Vagina (tissue), 2 donors: ENCODE measurements at regions not wholly inside any gene's neighbourhood (a gene's known extent, or its start where the extent isn't known, plus 50 kb on each side); places are given as distances from the start of the nearest gene placed in this dataset.
A peak's percentile ranks its signal among the peaks of the same experiment; 100 is the strongest.
"Not testable (repeated sequence)": the region's sequence is repeated elsewhere in the genome, so short reads cannot be mapped to it uniquely, and the experiment has no call there.

Source experiments
- DNase-seq, 2 donors: peaks; one replicate each; pipeline ENCODE4 v3.0.0-alpha.2; 2017; ENCODE audit errors: extremely low spot score in 2 of 2
- H3K27ac ChIP-seq: fragments of 200-600 bp; sonication (generic); one replicate; pipeline ENCODE4 v1.5.1; 2019
- H3K27me3 ChIP-seq: fragments of 200-600 bp; sonication (generic); one replicate; pipeline ENCODE4 v1.5.1; 2019
- H3K36me3 ChIP-seq, 2 donors: fragments of 200-600 bp; sonication (generic); one replicate each; pipeline ENCODE4 v1.5.1; 2017 to 2019
- H3K4me1 ChIP-seq: fragments of 200-600 bp; sonication (generic); one replicate; pipeline ENCODE4 v1.5.1; 2019
- H3K4me3 ChIP-seq, 2 donors: fragments of 200-600 bp; sonication (generic); 1 replicate in 1 of 2; 2 replicates in 1 of 2; pipeline ENCODE4 v1.5.1; 2016 to 2019
- H3K9me3 ChIP-seq: fragments of 200-600 bp; sonication (generic); one replicate; pipeline ENCODE4 v1.5.1; 2019
- POLR2A ChIP-seq, 2 donors: fragments of 450-650 bp; IDR thresholded peaks; one replicate each; pipeline ENCODE4 v1.6.1; 2017; ENCODE audit warnings: antibody characterized with exemption in 2 of 2, mild to moderate bottlenecking in 2 of 2, moderate library complexity in 2 of 2
- POLR2AphosphoS5 ChIP-seq, 2 donors: sonication (generic); formaldehyde crosslinking; IDR thresholded peaks; one replicate each; pipeline ENCODE4 v1.9.0; 2017; ENCODE audit warnings: antibody characterized with exemption in 2 of 2, mild to moderate bottlenecking in 2 of 2, low read depth in 1 of 2; ENCODE audit not compliant: insufficient read depth in 1 of 2
- intact Hi-C: fragments of 100-400 bp; cut with DNase I; formaldehyde crosslinking; loops from one replicate; pipeline ENCODE4 v1.15.1; 2023
- TF ChIP-seq, protein P1 (sequence below), 3 experiments: fragments of 450-650 bp in 2 of 3; fragments of 200-600 bp in 1 of 3; sonication (generic) in 1 of 3; IDR thresholded peaks; one replicate each; pipeline ENCODE4 v1.5.1; 2017 to 2019; ENCODE audit warnings: antibody characterized with exemption in 3 of 3, mild to moderate bottlenecking in 2 of 3, moderate library complexity in 2 of 3

DNA sequence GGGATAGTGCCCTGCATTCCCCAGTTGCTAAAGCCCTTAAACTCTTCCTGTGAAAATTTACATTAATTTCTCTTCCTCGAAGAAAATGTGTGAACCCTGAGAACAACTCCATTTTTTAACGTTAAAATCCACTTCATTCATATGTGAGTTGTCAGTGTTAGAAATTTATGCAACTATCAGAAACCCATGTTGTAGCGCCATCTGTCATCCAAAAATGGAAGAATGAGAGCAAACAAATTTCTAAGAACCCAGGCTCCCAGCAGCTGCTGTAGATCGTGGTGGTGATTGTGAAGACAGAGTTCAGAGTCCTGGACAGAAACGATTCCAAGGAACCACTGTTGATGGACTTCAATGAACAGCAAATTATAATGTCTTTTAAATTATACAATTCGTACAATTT is 179.7 kb upstream of the NDN start:
- no peak overlapping the region for H3K27ac ChIP-seq
- H3K27me3 ChIP-seq = no peaks in the 10 kb centered on the region
- no peak for DNase-seq
- no peaks in the 10 kb centered on the region for H3K36me3 ChIP-seq
- no peaks in the 10 kb centered on the region for H3K9me3 ChIP-seq
- intact Hi-C loops = no loop called here
- TF ChIP-seq, protein P1, sequence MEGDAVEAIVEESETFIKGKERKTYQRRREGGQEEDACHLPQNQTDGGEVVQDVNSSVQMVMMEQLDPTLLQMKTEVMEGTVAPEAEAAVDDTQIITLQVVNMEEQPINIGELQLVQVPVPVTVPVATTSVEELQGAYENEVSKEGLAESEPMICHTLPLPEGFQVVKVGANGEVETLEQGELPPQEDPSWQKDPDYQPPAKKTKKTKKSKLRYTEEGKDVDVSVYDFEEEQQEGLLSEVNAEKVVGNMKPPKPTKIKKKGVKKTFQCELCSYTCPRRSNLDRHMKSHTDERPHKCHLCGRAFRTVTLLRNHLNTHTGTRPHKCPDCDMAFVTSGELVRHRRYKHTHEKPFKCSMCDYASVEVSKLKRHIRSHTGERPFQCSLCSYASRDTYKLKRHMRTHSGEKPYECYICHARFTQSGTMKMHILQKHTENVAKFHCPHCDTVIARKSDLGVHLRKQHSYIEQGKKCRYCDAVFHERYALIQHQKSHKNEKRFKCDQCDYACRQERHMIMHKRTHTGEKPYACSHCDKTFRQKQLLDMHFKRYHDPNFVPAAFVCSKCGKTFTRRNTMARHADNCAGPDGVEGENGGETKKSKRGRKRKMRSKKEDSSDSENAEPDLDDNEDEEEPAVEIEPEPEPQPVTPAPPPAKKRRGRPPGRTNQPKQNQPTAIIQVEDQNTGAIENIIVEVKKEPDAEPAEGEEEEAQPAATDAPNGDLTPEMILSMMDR (IDR thresholded peaks at IDR 0.05) = peak in 1 of 3 experiments; percentile 30
- no peak for TF ChIP-seq POLR2AphosphoS5 (IDR thresholded peaks at IDR 0.05; ENCODE audit: insufficient read depth in 1 of 2, low read depth in 1 of 2)
- H3K4me3 ChIP-seq = no peak overlapping the region
- no peaks in the 10 kb centered on the region for H3K4me1 ChIP-seq

DNA sequence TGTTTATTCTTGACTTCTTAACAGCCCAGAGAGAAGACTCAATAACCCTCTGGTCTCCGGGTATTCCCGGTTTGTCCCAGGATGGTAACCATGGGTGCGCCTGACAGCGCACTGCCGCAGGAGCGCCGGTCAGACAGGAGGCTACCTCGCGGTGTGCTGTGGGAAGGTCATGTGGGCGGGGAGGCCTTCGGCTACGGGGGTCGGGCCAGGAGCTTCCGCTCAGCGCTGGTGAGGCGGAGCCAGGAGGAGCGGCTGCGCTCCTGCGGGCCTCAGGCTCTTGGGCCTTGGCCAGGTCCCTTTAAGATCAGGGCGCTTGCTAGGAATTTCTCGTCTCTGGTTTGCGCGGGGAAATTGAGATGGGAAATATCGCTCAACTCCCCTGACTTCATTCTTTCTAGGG is 182.3 kb upstream of the NDN start:
- intact Hi-C loops = no loop called here
- H3K4me3 ChIP-seq = no peak overlapping the region

DNA sequence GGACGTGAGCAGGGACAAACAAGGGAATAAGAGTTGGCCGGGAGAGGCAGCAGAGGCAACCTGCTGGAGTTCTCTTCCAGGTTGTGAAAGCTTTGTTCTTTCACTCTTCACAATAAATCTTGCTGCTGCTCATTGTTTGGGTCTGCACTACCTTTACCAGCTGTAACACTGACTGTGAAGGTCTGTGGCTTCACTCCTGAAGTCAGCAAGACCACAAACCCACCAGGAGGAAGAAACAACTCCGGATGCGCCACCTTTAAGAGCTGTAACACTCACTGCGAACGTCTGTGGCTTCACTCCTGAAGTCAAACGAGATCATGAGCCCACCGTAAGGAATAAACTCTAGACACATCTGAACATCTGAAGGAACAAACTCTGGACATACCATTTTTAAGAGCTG is 186.5 kb upstream of the NDN start:
- H3K9me3 ChIP-seq, H3K4me1 ChIP-seq, H3K27me3 ChIP-seq, H3K27ac ChIP-seq, H3K36me3 ChIP-seq, H3K4me3 ChIP-seq, DNase-seq, intact Hi-C loops: not testable (repeated sequence)

More for the DNA sequence above, 182.3 kb upstream of the NDN start:
- Histone ChIP-seq H3K27me3 (no peaks in the 10 kb centered on the region), H3K36me3 (no peaks in the 10 kb centered on the region), H3K4me1 (no peaks in the 10 kb centered on the region), H3K9me3 (no peaks in the 10 kb centered on the region), H3K27ac (no peak overlapping the region)
- TF ChIP-seq POLR2AphosphoS5 (IDR thresholded peaks at IDR 0.05; ENCODE audit: insufficient read depth in 1 of 2, low read depth in 1 of 2) = no peak
- TF ChIP-seq, protein P1 (IDR thresholded peaks at IDR 0.05) = no peak
- no peak for TF ChIP-seq POLR2A (IDR thresholded peaks at IDR 0.05)
- no peak for DNase-seq

DNA sequence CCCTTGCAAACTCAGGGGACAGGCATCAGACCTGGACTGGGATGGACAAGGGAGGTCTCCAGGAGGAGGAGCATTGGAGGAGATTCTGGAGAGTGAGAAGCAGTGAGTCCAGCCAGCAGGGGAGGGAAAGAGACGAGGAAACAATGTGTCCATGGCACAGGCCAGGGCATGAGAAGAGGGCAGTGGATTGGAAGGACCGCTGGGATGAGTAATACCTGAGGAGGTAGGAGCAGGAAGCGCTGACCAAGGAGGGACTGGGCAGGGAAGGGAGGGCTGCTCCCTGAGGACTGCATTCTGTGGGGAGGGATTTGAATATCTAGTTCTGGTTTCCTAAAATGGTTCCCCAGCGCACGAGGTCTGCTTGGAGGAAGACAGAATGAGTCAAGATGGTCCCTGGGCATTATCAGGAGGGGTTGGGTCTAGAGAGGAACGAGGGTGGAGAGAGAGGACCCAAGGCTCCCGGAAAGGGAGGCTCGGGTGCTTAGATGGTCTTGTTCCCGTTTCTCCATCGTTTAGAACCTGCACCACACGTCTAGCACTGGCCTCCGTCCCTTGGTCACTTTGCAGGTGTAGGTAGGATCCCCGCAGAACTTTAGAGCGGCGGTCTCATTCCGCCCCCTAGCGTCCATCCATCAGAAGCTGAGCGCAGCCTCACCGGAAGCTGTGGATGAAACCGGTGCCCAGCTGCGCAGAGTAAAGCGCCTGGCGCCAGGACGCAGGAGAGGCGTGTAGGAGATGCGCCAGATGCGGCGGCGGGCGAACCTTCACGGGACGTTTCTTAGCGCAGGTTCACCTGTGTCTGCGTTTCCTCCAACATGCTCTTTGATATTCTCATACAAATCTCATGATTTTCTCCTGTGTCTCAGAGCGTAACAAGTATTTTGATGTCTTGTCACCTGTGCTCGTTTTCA is 190.7 kb upstream of the NDN start:
- no peaks in the 10 kb centered on the region for H3K4me1 ChIP-seq
- no peak overlapping the region for H3K27ac ChIP-seq
- H3K4me3 ChIP-seq = no peak overlapping the region
- H3K36me3 ChIP-seq = no peaks in the 10 kb centered on the region
- no peaks in the 10 kb centered on the region for H3K27me3 ChIP-seq
- intact Hi-C loops = no loop called here
- TF ChIP-seq, protein P1 (IDR thresholded peaks at IDR 0.05) = peak in 2 of 3 experiments; percentile 33 to 34
- TF ChIP-seq POLR2A (IDR thresholded peaks at IDR 0.05) (no peak), POLR2AphosphoS5 (IDR thresholded peaks at IDR 0.05; ENCODE audit: insufficient read depth in 1 of 2, low read depth in 1 of 2) (no peak)
- no peaks in the 10 kb centered on the region for H3K9me3 ChIP-seq
- DNase-seq = no peak

DNA sequence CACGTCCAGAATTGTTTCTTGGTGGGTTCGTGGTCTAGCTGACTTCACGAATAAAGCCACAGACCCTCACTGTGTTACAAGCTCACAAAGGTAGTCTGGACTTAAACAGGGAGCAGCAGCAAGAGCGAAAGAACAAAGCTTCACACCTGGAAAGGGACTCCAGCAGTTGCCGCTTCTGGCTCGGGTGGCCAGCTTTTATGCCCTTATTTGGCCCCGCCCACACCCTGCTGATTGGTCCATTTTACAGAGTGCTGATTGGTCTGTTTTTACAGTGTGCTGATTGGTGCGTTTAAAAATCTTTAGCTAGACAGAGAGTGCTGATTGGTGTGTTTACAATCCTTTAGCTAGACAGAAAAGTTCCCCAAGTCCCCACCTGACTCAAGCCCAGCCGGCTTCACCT is 194.2 kb upstream of the NDN start:
- Histone ChIP-seq H3K4me1 (no peaks in the 10 kb centered on the region), H3K9me3 (no peaks in the 10 kb centered on the region), H3K27me3 (no peaks in the 10 kb centered on the region), H3K36me3 (no peaks in the 10 kb centered on the region), H3K27ac (no peak overlapping the region), H3K4me3 (no peak overlapping the region)
- DNase-seq = no peak
- no peak for TF ChIP-seq POLR2A (IDR thresholded peaks at IDR 0.05)
- no peak for TF ChIP-seq POLR2AphosphoS5 (IDR thresholded peaks at IDR 0.05; ENCODE audit: insufficient read depth in 1 of 2, low read depth in 1 of 2)
- TF ChIP-seq, protein P1 (IDR thresholded peaks at IDR 0.05) = no peak
- intact Hi-C loops = no loop called here
